ENCODE measurements at regions not wholly inside any gene's neighbourhood (a gene's known extent, or its start where the extent isn't known, plus 50 kb on each side); places are given as distances from the start of the nearest gene placed in this dataset.

- H4K20me1 ChIP-seq (ENCODE audit: control insufficient read depth, insufficient read depth) = no peaks in the 10 kb centered on the region
- WGBS (ENCODE audit: insufficient coverage, insufficient replicate concordance, low lambda C conversion rate, missing lambda C conversion rate) = 18% methylated on average over 6 of the region's 6 CpGs
Measured at GRCh38 chr2:40556739-40557138, 104.8 kb upstream of the SLC8A1 start.

More at GRCh38 chr2:40556739-40557138, 104.8 kb upstream of the SLC8A1 start:
- H3K27me3 ChIP-seq (replicated peaks in 1 of 2; ENCODE audit: control insufficient read depth in 2 of 2, insufficient read depth in 2 of 2, low read length in 1 of 2) = no peaks in the 10 kb centered on the region
- SMC1A ChIA-PET (ENCODE audit: uncharacterized antibody, unreplicated experiment) = interaction anchor here (0.7 to 4.4 kb wide), 6 partner anchors 13 to 1609 kb away, joined by 3 to 39 read pairs (median 5); no protein-coding TSS in a partner anchor
- H3K36me3 ChIP-seq (ENCODE audit: control insufficient read depth in 2 of 2, insufficient read depth in 2 of 2, low read length in 1 of 2) = no peaks in the 10 kb centered on the region
- in situ Hi-C loops (cut with MboI) = no loop called here
- BruUV-seq (replicated peaks) = no TSS peak
- no peaks in the 10 kb centered on the region for H3K4me1 ChIP-seq (ENCODE audit: control insufficient read depth, insufficient read depth, low read length)
- H3K79me2 ChIP-seq (ENCODE audit: control insufficient read depth, insufficient read depth, low read length) = no peaks in the 10 kb centered on the region
- RAD21 ChIA-PET (ENCODE audit: unreplicated experiment) = interaction anchor here (1.5 to 3.0 kb wide), 3 partner anchors 107 to 643 kb away, joined by 4 to 41 read pairs (median 29); no protein-coding TSS in a partner anchor
- no peak overlapping the region for H2AFZ ChIP-seq (ENCODE audit: control insufficient read depth, low read depth, low read length)
- no peak for ATAC-seq
- H3K9me3 ChIP-seq (replicated peaks; ENCODE audit: control insufficient read depth, insufficient read depth, low read length) = no peaks in the 10 kb centered on the region
- H3K9ac ChIP-seq (ENCODE audit: control insufficient read depth, insufficient read depth, low read length) = no peak overlapping the region
- H3K27ac ChIP-seq (ENCODE audit: control insufficient read depth, insufficient read depth) = no peak overlapping the region
- no peak overlapping the region for H3K4me3 ChIP-seq
- POLR2A ChIA-PET = no interaction called here
- CTCF ChIA-PET = interaction anchor here (1.0 to 6.8 kb wide), 9 partner anchors 8 to 719 kb away, joined by 3 to 82 read pairs (median 4); no protein-coding TSS in a partner anchor
- intact Hi-C loops (cut with micrococcal nuclease; ENCODE audit: unreplicated experiment) = loop anchor here (10.0 kb wide), 1 partner anchor 342 kb away; no protein-coding TSS in a partner anchor
- no peak for DNase-seq (ENCODE audit: low read depth, low spot score)
- no peak for FAIRE-seq
- H3K4me2 ChIP-seq (ENCODE audit: control insufficient read depth, insufficient read depth) = no peak overlapping the region
- TF ChIP-seq BACH1 (IDR thresholded peaks at IDR 0.05; ENCODE audit: borderline replicate concordance) (no peak), CTCF (IDR thresholded peaks at IDR 0.05 in 2 of 3, conservative IDR thresholded peaks at IDR 0.05 in 1 of 3; ENCODE audit: control insufficient read depth in 2 of 3, extremely low read depth in 1 of 3, insufficient read depth in 1 of 3, low read depth in 3 of 3, low read length in 3 of 3) (no peak), NRF1 (conservative IDR thresholded peaks at IDR 0.05; ENCODE audit: low read depth, low read length) (no peak), EGR1 (IDR thresholded peaks at IDR 0.05; ENCODE audit: borderline replicate concordance in 1 of 2, low read depth in 2 of 2, low read length in 2 of 2) (no peak), NFIC (IDR thresholded peaks at IDR 0.05; ENCODE audit: low read depth, low read length) (no peak), MTA3 (IDR thresholded peaks at IDR 0.05; ENCODE audit: borderline replicate concordance, low read length) (no peak), NR2F1 (conservative IDR thresholded peaks at IDR 0.05) (no peak)

Measured in GM12878 (cell line).